Sciatic nerve (tissue), 2 donors: ENCODE measurements at regions not wholly inside any gene's neighbourhood (a gene's known extent, or its start where the extent isn't known, plus 50 kb on each side); places are given as distances from the start of the nearest gene placed in this dataset.
"Not testable (repeated sequence)": the region's sequence is repeated elsewhere in the genome, so short reads cannot be mapped to it uniquely, and the experiment has no call there.

Experiments used
- ATAC-seq: fragments of 200-7000 bp; cut with Tn5 transposase; one replicate; pipeline ENCODE4 v1.9.1; 2020; ENCODE audit warnings: mild to moderate bottlenecking, moderate library complexity
- DNase-seq: peaks from one replicate; pipeline ENCODE4 v3.0.0-alpha.2; 2020; ENCODE audit warnings: low spot score
- intact Hi-C: fragments of 100-400 bp; cut with DNase I; formaldehyde crosslinking; loops from one replicate; pipeline ENCODE4 v1.14.2; 2022
- donor health status: DM: no; HTN: no; CAD: no.
- donor health status: DM: no; HTN: no; CAD: no.

DNA sequence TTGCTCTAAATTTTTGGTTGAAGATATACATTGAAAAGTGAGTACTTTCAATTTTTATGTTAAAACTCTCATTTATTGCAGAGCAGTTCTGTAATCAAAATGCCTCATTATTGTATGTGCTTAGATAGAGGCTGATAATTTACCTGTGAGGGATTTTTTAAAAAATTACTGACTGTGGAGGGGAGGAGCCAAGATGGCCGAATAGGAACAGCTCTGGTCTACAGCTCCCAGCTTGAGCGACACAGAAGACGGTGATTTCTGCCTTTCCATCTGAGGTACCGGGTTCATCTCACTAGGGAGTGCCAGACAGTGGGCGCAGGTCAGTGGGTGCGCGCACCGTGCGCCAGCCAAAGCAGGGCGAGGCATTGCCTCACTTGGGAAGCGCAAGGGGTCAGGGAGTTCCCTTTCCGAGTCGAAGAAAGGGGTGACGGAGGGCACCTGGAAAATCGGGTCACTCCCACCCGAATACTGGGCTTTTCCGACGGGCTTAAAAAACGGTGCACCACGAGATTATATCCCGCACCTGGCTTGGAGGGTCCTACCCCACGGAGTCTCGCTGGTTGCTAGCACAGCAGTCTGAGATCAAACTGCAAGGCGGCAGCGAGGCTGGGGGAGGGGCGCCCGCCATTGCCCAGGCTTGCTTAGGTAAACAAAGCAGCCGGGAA is 89.4 kb downstream of the DDX11 start:
- intact Hi-C loops, DNase-seq, ATAC-seq: not testable (repeated sequence)

DNA sequence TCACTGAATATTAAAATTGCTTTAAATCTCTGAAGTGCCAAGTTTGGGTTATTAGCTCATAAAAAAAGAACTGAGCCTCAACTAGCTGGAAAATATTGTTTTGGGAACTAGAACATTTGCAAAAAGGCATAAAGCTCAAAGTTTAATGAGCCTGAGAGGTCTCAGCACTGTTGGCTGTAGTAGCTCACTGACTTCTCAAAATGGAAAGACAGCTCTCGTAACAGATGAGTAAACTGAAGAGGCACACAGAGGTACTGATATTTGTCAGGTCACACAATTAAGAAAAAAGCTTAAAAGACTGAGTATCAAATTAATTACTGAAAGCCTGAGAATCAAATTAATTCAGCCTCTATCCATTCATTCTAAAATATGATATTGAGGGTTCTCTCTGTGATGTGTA is 100.6 kb downstream of the DDX11 start:
- ATAC-seq, DNase-seq, intact Hi-C loops: not testable (repeated sequence)

DNA sequence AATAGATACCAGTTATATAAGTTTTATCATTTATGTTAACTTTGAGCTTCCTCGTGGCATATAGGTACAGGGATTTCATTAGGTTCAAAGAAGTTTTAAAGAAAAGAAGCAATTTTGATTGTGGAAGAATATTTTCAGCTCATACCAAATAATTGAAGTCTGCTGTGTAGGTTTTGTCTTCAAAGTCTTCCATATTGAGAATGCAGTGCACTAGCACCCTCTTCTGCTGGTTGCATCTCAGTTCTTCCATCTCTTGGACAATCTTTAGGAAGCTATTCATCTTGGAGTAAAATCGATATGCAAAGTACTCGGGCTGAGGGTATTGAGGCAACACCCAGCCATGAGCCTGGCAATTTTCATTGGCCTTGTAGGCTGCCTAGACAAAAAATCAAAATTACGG is 103.9 kb downstream of the DDX11 start:
- ATAC-seq, DNase-seq, intact Hi-C loops: not testable (repeated sequence)

DNA sequence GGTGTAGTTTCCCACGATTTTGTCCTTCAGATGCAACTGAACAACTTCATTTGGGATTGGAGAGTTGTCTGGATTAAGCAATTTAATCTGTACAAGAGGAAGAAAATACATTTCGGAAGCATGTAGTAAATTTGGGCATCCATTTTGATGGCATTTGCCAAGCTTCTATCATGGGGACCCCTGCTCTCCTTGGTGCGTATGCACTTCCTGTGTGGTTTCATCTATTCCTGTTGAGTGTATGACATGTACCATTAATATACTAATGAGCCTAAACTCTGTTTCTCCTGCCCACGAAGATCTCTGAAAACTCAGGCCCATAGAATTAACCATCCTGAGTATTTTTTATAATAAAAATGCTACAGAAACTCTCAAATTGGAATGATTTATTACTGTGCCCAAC is 105.2 kb downstream of the DDX11 start:
- ATAC-seq, intact Hi-C loops, DNase-seq: not testable (repeated sequence)

DNA sequence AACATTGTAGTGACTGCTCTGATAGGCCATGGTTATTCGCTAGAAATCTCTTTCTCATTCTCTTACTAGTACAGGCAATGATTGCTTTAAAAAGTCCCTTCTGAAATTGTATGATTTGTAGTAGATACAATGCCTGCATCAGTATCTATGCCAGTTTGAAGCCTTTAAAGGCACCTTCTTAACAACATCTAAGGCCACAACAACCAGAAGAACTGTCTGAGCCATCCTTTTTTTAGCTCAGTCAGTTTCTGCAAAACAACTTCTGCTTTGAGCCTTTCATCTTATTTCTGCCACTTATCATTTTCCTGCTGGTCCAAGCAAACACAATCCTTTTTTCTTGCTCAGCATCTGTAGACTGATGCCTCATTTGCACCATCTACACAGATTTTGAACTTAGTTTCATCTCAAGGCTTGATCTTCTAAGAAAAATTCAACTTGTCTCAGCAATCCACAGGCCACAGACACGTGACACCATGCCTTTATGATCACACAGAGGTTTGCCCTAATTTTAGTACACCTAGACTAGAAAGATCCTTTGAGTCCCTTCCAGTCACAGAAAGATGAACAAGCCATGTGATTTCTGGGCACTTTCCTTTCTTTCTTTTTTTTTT is 106.1 kb downstream of the DDX11 start:
- intact Hi-C loops, DNase-seq, ATAC-seq: not testable (repeated sequence)

DNA sequence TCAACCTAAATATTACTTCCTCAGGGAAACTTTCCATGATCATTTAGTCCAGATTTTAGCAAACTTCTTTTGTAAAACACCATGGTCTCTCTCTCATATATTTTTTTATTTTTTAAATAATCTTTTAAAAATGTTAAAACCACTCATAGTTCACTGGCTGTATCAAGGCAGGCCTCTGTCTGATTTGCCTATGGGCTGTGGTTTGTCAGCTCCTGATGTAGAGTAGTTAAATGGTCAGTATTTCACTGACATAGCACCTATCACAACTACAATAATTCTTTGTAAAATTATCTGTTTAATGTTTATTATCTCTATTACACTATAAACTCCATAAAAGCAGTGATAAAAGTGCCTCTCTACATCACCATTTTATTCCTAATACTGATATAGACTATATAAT is 108.9 kb downstream of the DDX11 start:
- DNase-seq, intact Hi-C loops, ATAC-seq: not testable (repeated sequence)

DNA sequence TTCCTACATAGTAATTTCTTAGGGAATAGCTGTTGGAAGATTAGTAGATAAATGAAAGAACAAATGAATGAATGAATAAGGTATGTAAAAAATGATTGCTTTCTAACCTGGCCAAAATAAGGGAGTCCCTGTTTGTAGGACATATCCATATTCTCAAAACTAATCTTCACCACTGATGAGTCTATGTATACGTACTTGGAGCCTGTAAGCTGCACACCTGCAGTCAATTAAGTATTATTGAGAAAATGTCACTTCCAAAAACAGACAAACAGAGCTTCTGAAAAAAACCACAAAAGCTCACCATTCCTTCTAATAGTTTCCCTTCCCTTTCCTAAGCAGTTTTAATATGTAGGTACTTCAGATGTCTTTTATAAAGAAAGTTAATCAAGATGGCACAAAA is 109.4 kb downstream of the DDX11 start:
- ATAC-seq, DNase-seq, intact Hi-C loops: not testable (repeated sequence)

DNA sequence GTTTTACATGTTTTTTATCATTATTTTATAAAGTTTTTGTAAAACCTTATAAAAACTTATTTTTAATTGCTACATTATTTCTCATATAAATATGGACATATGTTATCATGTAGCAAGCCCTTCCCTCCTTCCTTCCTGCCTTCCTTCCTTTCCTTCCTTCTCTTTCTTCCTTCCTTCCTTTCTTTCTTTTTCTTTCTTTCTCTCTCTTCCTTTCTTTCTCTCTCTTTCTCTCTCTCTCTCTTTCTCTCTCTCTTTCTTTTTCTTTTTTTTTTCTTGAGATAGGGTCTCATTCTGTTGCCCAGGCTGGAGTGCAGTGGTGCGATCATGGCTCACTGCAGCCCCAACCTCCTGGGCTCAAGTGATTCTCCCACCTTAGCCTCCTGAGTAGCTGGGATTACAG is 110.2 kb downstream of the DDX11 start:
- DNase-seq, intact Hi-C loops, ATAC-seq: not testable (repeated sequence)

DNA sequence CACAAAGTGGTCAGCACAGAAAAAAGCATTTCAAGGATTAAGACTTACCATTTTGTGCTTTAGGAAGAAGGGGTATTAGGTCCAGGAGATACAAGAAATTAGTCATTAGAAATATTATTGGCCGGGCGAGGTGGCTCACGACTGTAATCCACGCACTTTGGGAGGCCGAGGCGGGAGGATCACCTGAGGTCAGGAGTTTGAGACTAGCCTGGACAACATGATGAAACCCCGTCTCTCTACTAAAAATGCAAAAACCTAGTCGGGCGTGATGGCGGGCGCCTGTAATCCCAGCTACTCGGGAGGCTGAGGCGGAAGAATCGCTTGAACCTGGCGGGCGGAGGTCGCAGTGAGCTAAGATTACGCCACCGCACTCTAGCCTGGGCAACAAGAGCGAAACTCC is 111.0 kb downstream of the DDX11 start:
- intact Hi-C loops, ATAC-seq, DNase-seq: not testable (repeated sequence)

DNA sequence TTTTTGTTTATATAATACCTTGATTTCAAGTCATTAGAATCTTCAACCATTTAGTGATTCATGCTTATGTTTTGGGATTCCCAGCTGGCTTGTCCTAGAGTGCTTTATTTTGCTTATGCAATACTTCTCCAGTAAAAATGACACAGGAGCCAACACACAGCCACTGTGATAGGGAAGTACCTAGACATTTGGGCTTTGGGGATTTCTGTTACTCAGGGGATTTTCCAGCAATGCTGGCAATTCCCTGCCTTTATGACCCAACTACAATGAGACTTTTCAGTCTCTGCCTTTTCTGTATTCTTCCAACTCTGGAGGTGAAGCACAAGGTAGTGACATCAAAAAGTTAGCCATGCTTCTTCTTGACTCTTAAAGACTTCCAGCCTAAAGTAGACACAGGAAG is 119.0 kb downstream of the DDX11 start:
- intact Hi-C loops, DNase-seq, ATAC-seq: not testable (repeated sequence)

DNA sequence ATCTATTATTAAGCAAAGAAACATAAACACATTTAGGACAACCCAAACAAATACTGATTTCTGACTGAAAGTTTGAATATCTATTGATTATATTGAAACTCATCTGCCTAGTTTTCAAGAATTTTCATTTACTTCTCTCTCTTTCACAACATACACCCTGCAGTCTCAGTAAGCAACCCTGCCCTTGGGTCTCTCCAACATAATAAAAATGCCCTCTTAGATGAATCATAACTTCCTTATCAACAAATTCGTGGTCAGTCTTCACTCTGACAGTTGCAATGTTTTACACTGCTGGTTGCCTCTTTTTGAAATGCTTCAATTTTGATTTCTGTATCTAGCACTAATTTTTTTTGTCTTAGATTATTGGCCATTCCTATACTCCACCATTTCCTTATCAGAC is 122.0 kb downstream of the DDX11 start:
- DNase-seq, ATAC-seq, intact Hi-C loops: not testable (repeated sequence)

DNA sequence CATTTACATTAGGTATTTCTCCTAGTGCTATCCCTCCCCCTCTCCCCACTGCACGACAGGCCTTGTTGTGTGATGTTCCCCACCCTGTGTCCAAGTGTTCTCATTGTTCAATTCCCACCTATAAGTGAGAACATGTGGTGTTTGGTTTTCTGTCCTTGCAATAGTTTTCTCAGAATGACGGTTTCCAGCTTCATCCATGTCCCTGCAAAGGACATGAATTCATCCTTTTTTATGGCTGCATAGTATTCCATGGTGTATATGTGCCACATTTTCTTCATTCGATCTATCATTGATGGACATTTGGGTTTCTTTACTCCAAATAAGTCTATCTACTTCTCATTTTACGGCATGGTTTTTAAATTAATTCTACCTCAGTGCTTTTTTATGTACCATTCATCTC is 125.8 kb downstream of the DDX11 start:
- ATAC-seq, DNase-seq, intact Hi-C loops: not testable (repeated sequence)

DNA sequence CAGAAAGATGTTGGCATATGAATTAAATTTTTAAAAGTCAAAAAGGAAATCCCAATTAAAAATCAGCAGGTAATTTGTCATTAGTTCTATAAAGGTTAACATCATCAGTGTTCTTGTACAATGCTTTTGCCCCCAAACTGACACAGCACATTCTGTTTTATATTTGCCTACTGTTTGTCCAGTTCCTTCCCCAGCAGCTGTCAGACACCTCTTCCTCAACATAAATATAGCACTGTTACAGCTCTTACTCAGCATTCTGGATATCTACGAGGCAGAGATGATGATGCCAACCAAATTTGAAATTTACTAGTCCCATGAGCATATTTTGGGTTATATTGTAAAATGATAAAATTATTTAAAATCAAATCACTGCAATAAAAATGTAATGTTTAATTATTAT is 124.6 kb downstream of the SINHCAF start:
- no peak for DNase-seq
- ATAC-seq: no peak
- intact Hi-C loops: no loop called here

DNA sequence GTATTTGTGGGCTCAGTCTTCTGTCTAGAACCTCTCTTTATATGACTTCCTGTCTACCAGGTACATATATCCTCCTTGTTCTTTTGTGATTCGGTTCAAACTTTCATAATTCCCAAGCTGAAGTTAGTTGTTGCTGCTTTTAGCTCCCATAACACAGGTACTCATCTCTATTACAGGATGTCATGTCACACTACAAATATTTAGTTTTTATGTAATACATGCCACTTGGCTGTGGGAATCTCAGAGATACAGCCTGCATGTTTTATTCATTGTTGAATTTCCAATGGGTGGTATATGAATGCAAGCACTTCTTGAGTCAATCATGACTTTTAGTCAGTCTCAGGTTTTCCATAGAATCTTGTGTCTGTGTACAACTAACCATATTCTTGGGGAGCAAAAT is 122.7 kb downstream of the SINHCAF start:
- DNase-seq: no peak
- ATAC-seq: no peak
- intact Hi-C loops: no loop called here

DNA sequence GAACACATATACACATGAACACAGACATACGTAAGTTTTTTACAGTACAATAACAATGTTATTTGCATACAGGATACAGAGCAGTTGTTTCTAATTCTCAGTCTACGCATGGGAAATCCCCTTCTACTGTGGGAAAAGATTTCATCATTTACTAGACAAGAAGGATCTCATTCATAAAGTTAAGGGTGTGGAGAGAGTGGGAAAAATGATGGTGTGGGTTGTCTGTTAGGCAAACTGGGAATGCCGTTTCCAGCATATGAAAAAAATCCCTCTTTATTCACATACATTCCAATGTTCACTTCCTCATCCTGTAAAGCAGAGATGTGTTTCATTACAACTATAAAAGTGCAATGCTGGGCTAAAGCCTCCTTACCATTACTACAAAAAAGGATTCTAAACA is 120.9 kb downstream of the SINHCAF start:
- intact Hi-C loops: no loop called here
- DNase-seq: no peak
- peak; percentile 67 for ATAC-seq

DNA sequence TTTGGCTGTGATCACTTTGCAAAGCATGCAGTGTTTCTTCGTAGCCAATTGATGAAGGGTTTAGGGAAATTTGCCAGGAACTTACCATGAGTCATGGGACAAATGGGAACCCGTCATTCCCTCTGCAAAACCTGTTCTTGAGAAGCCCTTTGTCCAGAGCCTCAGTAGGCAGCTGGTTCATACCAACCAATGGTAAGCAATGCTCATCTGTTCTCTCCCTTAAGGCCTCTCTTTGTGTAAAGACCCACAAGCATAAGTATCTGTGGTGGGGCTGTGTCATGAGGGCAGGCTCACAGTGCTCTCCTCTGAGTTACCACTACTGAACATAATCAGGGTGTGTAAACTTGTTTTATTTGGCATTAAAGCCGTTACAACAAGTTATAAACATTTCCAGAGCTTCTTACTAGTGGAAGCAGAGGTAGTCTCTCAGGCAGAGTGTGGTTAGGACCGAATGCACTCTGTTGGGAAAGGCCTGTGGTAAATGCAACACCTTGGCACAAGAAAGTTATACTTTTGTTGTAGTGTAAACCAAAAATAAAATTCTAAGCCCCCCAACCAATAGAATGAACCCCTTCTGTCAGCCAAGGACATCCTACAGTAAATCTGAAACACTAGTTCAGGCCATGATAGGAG is 119.8 kb downstream of the SINHCAF start:
- DNase-seq (no peak), ATAC-seq (peak; percentile 92)
- intact Hi-C loops: no loop called here

DNA sequence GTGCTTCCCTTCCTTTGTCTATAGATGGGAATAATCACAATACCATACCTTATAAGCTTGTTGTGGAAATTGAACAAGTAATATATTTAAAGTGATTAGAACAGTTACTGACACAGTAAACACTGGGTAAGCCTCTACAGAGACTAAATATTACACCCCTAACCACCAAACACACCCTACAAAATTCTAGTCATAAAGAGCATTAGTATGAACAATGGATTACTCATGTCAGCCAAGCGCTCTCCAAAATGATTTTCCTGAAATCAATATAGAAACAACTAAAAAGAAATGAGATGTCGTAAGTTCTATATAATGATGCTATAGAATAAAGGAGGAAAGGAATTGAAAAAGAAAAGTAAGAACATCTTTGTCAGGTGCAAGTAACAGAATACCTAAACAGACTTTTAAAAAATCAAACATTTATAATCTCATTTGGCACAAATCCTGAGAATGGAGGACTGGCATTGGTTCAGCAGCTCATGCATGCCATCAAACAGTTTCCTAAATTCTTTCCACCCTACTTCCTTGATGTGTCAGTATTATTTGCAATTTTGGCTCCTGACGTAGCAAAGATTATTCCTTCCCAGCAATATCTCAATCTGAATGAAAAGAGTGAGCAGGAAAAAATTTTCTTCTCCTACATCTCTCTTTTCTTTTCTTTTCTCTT is 118.0 kb downstream of the SINHCAF start:
- ATAC-seq: no peak
- DNase-seq: no peak
- intact Hi-C loops: no loop called here

DNA sequence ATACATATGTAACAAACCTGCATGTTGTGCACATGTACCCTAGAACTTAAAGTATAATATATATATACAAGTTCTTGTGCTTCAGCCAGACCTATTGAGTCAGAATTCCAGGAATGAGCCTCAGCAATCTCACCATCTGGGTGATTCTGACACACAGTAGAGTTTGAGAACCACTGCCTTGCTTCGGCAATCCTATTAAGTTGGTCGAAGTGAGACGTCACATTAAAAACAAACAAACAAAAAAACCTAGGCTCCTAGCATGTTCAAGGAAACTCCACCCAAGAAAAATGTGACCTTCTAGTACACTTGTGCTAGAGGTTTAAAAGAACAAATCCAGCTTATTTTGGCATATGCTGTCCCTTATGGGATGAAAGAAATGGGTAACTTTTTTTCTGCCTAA is 115.8 kb downstream of the SINHCAF start:
- intact Hi-C loops: no loop called here
- ATAC-seq (peak; percentile 18), DNase-seq (no peak)

DNA sequence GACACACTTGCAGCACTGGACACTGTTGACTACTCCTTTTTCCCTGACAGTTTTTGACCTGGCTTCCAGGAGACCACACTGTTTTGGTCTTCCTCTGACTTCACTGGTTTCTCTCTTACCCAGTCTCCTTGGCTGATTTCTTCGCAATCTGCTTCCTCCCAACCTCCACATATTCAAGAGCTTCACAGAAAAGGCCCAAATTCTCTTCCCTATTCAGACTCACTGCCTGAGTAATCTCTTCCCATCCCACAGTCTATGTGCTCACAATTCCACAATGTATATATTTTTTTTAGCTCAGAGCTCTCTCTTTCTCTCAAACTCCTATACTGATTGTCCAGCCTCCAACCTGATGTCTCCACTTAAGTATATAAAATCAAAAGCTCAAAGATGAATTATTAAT is 115.4 kb downstream of the SINHCAF start:
- DNase-seq: no peak

More for the DNA sequence above, 115.4 kb downstream of the SINHCAF start:
- intact Hi-C loops: no loop called here
- no peak for ATAC-seq
